ENCODE measurements at regions not wholly inside any gene's neighbourhood (a gene's known extent, or its start where the extent isn't known, plus 50 kb on each side); places are given as distances from the start of the nearest gene placed in this dataset.

DNA sequence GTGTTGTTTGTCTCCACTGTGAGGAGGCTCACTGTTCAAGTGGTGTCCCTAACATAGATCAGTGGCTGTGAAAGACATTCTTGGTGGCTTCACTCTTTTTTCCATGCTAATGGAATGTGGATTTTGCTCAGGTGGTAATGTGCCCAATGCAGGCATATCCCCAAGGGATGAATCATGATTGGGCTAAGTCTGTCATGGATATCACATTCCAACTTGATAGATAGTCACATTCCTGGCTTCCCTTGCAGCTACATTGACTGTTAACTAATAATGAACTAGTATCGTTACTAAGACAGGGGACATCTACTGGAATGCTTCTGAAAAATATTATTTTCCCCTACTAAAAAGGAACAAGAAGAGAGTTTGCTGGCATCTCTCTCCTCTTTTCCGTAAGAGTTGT is 86.3 kb upstream of the SOD1 start:
- TF ChIP-seq, protein P1, sequence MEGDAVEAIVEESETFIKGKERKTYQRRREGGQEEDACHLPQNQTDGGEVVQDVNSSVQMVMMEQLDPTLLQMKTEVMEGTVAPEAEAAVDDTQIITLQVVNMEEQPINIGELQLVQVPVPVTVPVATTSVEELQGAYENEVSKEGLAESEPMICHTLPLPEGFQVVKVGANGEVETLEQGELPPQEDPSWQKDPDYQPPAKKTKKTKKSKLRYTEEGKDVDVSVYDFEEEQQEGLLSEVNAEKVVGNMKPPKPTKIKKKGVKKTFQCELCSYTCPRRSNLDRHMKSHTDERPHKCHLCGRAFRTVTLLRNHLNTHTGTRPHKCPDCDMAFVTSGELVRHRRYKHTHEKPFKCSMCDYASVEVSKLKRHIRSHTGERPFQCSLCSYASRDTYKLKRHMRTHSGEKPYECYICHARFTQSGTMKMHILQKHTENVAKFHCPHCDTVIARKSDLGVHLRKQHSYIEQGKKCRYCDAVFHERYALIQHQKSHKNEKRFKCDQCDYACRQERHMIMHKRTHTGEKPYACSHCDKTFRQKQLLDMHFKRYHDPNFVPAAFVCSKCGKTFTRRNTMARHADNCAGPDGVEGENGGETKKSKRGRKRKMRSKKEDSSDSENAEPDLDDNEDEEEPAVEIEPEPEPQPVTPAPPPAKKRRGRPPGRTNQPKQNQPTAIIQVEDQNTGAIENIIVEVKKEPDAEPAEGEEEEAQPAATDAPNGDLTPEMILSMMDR (conservative IDR thresholded peaks at IDR 0.05), result no peak
- TF ChIP-seq ZFX (IDR thresholded peaks at IDR 0.05), result no peak

Data from C4-2B (cell line).